Large intestine (tissue), 3 donors: ENCODE measurements at regions not wholly inside any gene's neighbourhood (a gene's known extent, or its start where the extent isn't known, plus 50 kb on each side); places are given as distances from the start of the nearest gene placed in this dataset.

Source experiments
- DNase-seq, 2 donors: peaks; one replicate each; pipeline versions ENCODE4 v3.0.0 to v3.0.0-alpha.2; 2013
- H3K27ac ChIP-seq: one replicate; pipeline ENCODE4 v1.5.1; 2013; ENCODE audit warnings: low read length
- H3K27me3 ChIP-seq: 2 replicates; pipeline ENCODE4 v1.6.1; 2013; ENCODE audit warnings: low read length; ENCODE audit not compliant: control insufficient read depth, insufficient read depth
- H3K36me3 ChIP-seq: 2 replicates; pipeline ENCODE4 v1.6.1; 2013; ENCODE audit warnings: low read length; ENCODE audit not compliant: control insufficient read depth, insufficient read depth
- H3K4me1 ChIP-seq: one replicate; pipeline ENCODE4 v1.6.1; 2013; ENCODE audit warnings: low read length; ENCODE audit not compliant: control insufficient read depth, insufficient read depth
- H3K4me3 ChIP-seq: one replicate; pipeline ENCODE4 v1.5.1; 2013; ENCODE audit warnings: low read length
- H3K9me3 ChIP-seq: one replicate; pipeline ENCODE4 v1.6.1; 2013; ENCODE audit warnings: mild to moderate bottlenecking, low read depth, low read length, moderate library complexity; ENCODE audit not compliant: control insufficient read depth
- WGBS: methylation state at CpG from one replicate; pipeline ENCODE4 v1.1.5; 2013; ENCODE audit warnings: low lambda C conversion rate; ENCODE audit not compliant: insufficient coverage; 5-methylcytosine and 5-hydroxymethylcytosine counted together

GRCh38 chr11:119897046-119897440 is 168.0 kb upstream of the NECTIN1 start:
- Histone ChIP-seq H3K4me3 (no peak overlapping the region), H3K27ac (no peak overlapping the region), H3K4me1 (peaks cover 7% of the 10 kb centered on the region), H3K27me3 (no peaks in the 10 kb centered on the region), H3K36me3 (no peaks in the 10 kb centered on the region), H3K9me3 (no peaks in the 10 kb centered on the region)
- DNase-seq, result no peak
- WGBS, result 0% methylated on average over 1 of the region's 2 CpGs

DNA sequence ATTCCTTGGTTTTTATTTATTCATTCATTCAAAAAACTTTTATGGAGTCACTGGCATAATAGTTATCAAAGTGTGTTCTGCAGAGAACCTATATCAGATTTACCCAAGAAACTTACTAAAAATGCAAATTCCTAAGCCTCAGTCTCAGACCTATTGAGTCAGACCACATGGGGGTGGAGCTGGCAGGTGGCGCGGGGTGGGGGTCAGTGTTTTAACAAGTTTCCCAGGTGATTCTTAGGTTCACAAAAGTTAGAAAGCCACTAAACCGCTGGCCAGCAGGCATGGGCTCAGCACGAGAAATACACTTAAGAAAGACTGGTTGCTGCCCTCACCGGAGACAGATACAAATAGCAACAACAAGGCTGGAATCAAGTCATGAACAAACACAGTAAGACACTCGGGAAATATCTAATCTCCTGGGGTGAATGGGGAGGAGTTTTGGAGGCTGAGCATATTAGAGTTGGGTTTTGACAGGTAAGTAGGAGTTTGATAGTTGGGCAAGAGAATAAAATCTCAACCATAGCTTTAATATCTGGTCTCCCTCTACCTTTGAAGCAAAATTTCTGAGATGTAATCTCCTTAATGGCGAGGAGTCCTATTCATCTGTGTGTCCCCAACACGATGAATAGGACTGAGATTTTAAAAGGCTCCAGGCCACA is 167.5 kb upstream of the NECTIN1 start:
- Histone ChIP-seq H3K4me1 (peaks cover 2% of the 10 kb centered on the region), H3K36me3 (no peaks in the 10 kb centered on the region), H3K9me3 (no peaks in the 10 kb centered on the region), H3K4me3 (no peak overlapping the region), H3K27me3 (no peaks in the 10 kb centered on the region), H3K27ac (no peak overlapping the region)
- WGBS, result no CpG with 5 or more reads among the region's 8 CpGs
- DNase-seq, result no peak

DNA sequence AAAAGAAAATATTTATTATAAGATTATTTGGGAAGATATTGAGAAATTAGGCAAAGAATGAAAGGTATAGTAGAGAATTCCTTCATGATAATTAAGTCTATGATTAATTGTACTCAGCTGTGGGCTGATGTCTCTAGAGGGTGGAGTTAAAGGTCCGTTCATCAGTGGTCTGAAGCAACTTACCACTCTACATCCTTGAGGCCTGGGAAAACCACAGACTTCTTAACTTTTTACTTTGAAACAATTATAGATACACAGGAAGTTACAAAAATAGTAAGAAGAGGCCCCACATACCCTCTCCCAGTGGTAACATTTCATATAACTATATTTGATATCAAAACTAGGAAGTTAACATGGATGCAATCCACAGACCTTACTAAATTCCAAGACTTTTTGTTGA is 167.0 kb upstream of the NECTIN1 start:
- no peaks in the 10 kb centered on the region for H3K4me1 ChIP-seq

GRCh38 chr11:119894916-119895315 is 165.9 kb upstream of the NECTIN1 start:
- DNase-seq, result no peak
- Histone ChIP-seq H3K27ac (no peak overlapping the region), H3K27me3 (no peaks in the 10 kb centered on the region), H3K36me3 (no peaks in the 10 kb centered on the region), H3K9me3 (no peaks in the 10 kb centered on the region), H3K4me1 (no peaks in the 10 kb centered on the region), H3K4me3 (no peak overlapping the region)
- no CpG with 5 or more reads among the region's 4 CpGs for WGBS

More for the DNA sequence above, 167.0 kb upstream of the NECTIN1 start:
- 71% methylated on average over 1 of the region's 1 CpG for WGBS
- Histone ChIP-seq H3K4me3 (no peak overlapping the region), H3K9me3 (no peaks in the 10 kb centered on the region), H3K27ac (no peak overlapping the region), H3K36me3 (no peaks in the 10 kb centered on the region), H3K27me3 (no peaks in the 10 kb centered on the region)
- no peak for DNase-seq

GRCh38 chr11:119892311-119892808 is 163.4 kb upstream of the NECTIN1 start:
- Histone ChIP-seq H3K4me3 (no peak overlapping the region), H3K27ac (no peak overlapping the region), H3K9me3 (no peaks in the 10 kb centered on the region), H3K36me3 (no peaks in the 10 kb centered on the region), H3K27me3 (no peaks in the 10 kb centered on the region), H3K4me1 (no peaks in the 10 kb centered on the region)
- 100% methylated on average over 1 of the region's 16 CpGs for WGBS
- no peak for DNase-seq

DNA sequence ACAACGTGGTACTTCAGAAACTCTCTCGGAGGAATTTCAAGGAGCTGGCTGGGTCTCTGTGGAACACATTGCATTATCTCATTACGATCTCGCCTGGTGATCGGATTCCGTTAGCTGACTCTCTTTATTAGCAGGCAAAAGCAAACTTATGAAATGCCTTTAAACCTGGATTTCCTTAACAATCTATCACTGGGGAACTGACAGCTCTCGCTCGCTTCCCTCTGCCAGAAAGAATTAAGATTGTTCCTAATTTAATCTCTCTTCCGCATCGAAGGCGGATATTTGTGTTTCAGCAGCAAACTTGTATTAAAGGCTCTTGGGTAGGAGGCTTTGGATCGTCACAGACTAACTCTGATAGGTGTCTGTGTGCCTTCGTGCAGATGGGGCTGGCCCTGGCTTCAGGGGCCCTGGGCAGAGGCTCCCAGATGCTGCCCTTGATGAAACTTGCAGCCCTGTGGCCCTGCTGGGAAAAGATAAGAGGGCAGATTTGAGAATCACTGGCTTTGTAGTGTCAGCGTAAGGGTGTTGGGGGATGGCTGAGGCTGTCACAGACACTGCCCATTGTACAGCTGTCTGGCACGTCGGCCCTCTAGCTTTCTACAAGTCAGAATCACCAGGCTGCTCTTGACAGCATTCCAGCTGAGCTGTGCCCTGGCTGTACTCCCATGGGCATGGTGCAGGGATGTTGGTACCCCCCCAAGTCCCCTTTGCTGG is 162.2 kb upstream of the NECTIN1 start:
- no peaks in the 10 kb centered on the region for H3K4me1 ChIP-seq
- H3K4me3 ChIP-seq, result no peak overlapping the region
- WGBS, result 40% methylated on average over 1 of the region's 16 CpGs
- no peaks in the 10 kb centered on the region for H3K9me3 ChIP-seq
- DNase-seq, result no peak
- H3K27ac ChIP-seq, result no peak overlapping the region
- no peaks in the 10 kb centered on the region for H3K36me3 ChIP-seq
- H3K27me3 ChIP-seq, result no peaks in the 10 kb centered on the region

DNA sequence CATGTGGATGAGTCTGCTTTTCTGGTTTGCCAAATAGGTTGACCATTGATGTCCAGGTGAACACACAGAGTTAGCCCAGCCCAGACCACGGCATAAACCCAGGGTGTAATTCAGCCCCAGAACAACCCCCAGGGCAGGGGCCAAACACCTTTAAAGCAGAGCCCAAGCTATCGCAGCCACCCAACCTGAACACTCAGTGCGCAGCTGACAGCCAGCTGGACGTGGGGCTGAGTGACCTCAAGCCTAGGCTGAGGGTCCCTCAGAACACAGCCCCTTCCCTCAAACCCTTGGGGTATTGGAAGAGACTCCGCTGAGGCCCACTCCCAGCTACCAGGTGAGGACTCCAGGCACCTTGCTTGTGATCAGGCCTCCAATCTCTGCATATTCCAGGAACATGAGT is 161.5 kb upstream of the NECTIN1 start:
- Histone ChIP-seq H3K36me3 (no peaks in the 10 kb centered on the region), H3K27ac (no peak overlapping the region), H3K4me1 (no peaks in the 10 kb centered on the region), H3K27me3 (no peaks in the 10 kb centered on the region), H3K9me3 (no peaks in the 10 kb centered on the region), H3K4me3 (no peak overlapping the region)
- WGBS, result no CpG with 5 or more reads among the region's 5 CpGs
- DNase-seq, result no peak

GRCh38 chr11:119889728-119890280 is 160.8 kb upstream of the NECTIN1 start:
- WGBS, result no CpG with 5 or more reads among the region's 4 CpGs
- Histone ChIP-seq H3K4me1 (no peaks in the 10 kb centered on the region), H3K4me3 (no peak overlapping the region), H3K9me3 (no peaks in the 10 kb centered on the region), H3K27me3 (no peaks in the 10 kb centered on the region), H3K36me3 (no peaks in the 10 kb centered on the region), H3K27ac (no peak overlapping the region)
- no peak for DNase-seq

DNA sequence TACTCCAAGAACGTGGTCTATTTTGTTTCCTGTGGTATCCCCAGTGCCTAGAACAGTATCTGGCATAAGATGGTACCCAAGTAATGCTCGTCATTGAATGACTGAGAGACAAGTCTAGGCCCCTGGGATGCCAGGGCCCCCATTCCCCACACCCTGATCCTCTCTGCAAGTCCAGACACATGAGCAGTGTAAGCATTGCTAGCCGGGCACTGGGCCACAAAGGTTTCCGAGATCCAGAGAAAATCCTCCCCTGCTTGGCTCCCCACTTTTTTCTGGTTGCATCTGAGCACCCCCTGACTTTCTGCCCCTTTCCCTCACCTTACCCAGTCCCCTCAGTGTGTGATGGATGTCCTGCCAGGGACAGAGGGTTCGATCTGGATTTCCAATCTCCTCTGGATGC is 160.1 kb upstream of the NECTIN1 start:
- Histone ChIP-seq H3K4me3 (no peak overlapping the region), H3K4me1 (no peaks in the 10 kb centered on the region), H3K27ac (no peak overlapping the region), H3K36me3 (no peaks in the 10 kb centered on the region), H3K27me3 (no peaks in the 10 kb centered on the region), H3K9me3 (no peaks in the 10 kb centered on the region)
- DNase-seq, result no peak
- WGBS, result no CpG with 5 or more reads among the region's 5 CpGs

GRCh38 chr11:119888119-119888518 is 159.1 kb upstream of the NECTIN1 start:
- 100% methylated on average over 1 of the region's 5 CpGs for WGBS
- no peak for DNase-seq

More at GRCh38 chr11:119888119-119888518, 159.1 kb upstream of the NECTIN1 start:
- Histone ChIP-seq H3K36me3 (no peaks in the 10 kb centered on the region), H3K27me3 (no peaks in the 10 kb centered on the region), H3K9me3 (no peaks in the 10 kb centered on the region), H3K4me1 (no peaks in the 10 kb centered on the region), H3K27ac (no peak overlapping the region), H3K4me3 (no peak overlapping the region)
